ENCODE measurements at regions not wholly inside any gene's neighbourhood (a gene's known extent, or its start where the extent isn't known, plus 50 kb on each side); places are given as distances from the start of the nearest gene placed in this dataset.

DNA sequence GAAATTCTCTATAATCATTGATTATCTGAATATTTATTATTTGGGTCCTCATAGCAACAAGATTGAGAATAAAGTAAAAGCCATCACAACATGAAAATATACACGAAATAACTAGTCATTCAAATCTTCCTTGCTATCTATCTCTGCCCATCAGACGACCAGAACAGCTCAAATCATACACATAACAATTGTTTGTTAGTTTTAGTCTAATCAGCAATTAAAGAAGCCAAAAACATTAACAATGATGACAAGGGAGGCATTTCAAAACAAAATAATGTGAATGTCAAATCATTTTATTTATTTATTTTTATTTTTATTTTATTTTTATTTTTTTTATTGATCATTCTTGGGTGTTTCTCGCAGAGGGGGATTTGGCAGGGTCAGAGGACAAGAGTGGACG is 106.0 kb upstream of the BNC2 start:
- peaks cover 6 to 10% of the 10 kb centered on the region in 2 experiments; a peak in 3 of 4 replicates for H3K9me3 ChIP-seq (ENCODE audit: insufficient read depth in 2 of 2, low read depth in 1 of 2, low read length in 1 of 2)
- no peaks in the 10 kb centered on the region for H3K23me2 ChIP-seq (ENCODE audit: low read depth, low read length)
- H2BK15ac ChIP-seq (ENCODE audit: low read length): no peak overlapping the region
- 93% methylated on average over 4 of the region's 4 CpGs; no CpG with 5 or more reads in 1 of the 2 experiments for WGBS, 2 experiments (ENCODE audit: extremely low coverage in 1 of 2, insufficient coverage in 1 of 2, insufficient read length in 1 of 2, insufficient replicate concordance in 2 of 2, low coverage in 1 of 2, low lambda C conversion rate in 2 of 2, missing lambda C conversion rate in 1 of 2)
- H3K79me2 ChIP-seq (ENCODE audit: control insufficient read depth in 1 of 2, insufficient read depth in 2 of 2, low read length in 2 of 2): no peaks in the 10 kb centered on the region
- no peak overlapping the region for H4K5ac ChIP-seq (ENCODE audit: insufficient read length, low read depth, low read length)
- no peak for DNase-seq (ENCODE audit: low read depth in 1 of 2, low spot score in 2 of 2)
- no peak overlapping the region for H3K14ac ChIP-seq (ENCODE audit: insufficient read length)
- no peak overlapping the region for H2AFZ ChIP-seq (ENCODE audit: low read length)
- ChIA-PET CTCF (ENCODE audit: partially characterized antibody) (interaction anchor here (0.8 kb wide), 1 partner anchor 8 kb away, joined by 3 read pairs; no protein-coding TSS in a partner anchor), POLR2A (ENCODE audit: partially characterized antibody) (no interaction called here)
- H3K27ac ChIP-seq (ENCODE audit: low read depth, low read length): no peak overlapping the region
- no peak overlapping the region for H2BK12ac ChIP-seq (ENCODE audit: low read depth, low read length)
- no peaks in the 10 kb centered on the region for H3K79me1 ChIP-seq (ENCODE audit: low read depth, low read length)
- H3K4me1 ChIP-seq (replicated peaks in 1 of 4; ENCODE audit: control insufficient read depth in 3 of 4, insufficient read depth in 4 of 4, low read length in 3 of 4): no peaks in the 10 kb centered on the region
- no peak for TF ChIP-seq KDM1A (IDR thresholded peaks at IDR 0.05; ENCODE audit: borderline replicate concordance, low read length)
- no peak for TF ChIP-seq TAF1 (IDR thresholded peaks at IDR 0.05; ENCODE audit: low read depth, low read length)
- no peak for TF ChIP-seq NANOG (IDR thresholded peaks at IDR 0.05; ENCODE audit: insufficient read depth, low read depth, low read length, poor library complexity, severe bottlenecking)
- no peak for FAIRE-seq
- H4K91ac ChIP-seq (replicated peaks; ENCODE audit: insufficient read length, low read length): no peak overlapping the region
- no peak overlapping the region for H2BK5ac ChIP-seq (ENCODE audit: low read depth, low read length)
- H3K4me3 ChIP-seq (ENCODE audit: extremely low read depth in 1 of 4, insufficient read depth in 2 of 4, low read depth in 3 of 4, low read length in 4 of 4): no peak overlapping the region
- no peak overlapping the region for H3K4ac ChIP-seq (replicated peaks; ENCODE audit: insufficient read length, low read depth, low read length)
- H3K36me3 ChIP-seq (ENCODE audit: control insufficient read depth in 2 of 4, insufficient read depth in 4 of 4, low read length in 3 of 4): no peaks in the 10 kb centered on the region
- H4K8ac ChIP-seq (ENCODE audit: extremely low read depth, insufficient read depth, low read length): no peak overlapping the region
- H3K9ac ChIP-seq (replicated peaks in 1 of 4; ENCODE audit: extremely low read depth in 1 of 4, low read depth in 3 of 4, low read length in 3 of 4): no peak overlapping the region
- no peak overlapping the region for H2BK120ac ChIP-seq (replicated peaks; ENCODE audit: low read depth, low read length)
- no peaks in the 10 kb centered on the region for H4K20me1 ChIP-seq (replicated peaks in 1 of 2; ENCODE audit: control insufficient read depth in 1 of 2, insufficient read depth in 2 of 2, low read length in 2 of 2)
- no peak overlapping the region for H3K18ac ChIP-seq (ENCODE audit: extremely low read depth, low read length)
- H3K27me3 ChIP-seq (replicated peaks in 1 of 4; ENCODE audit: control insufficient read depth in 3 of 4, extremely low read depth in 1 of 4, insufficient read depth in 3 of 4, low read length in 3 of 4): no peaks in the 10 kb centered on the region
- H2AK5ac ChIP-seq (ENCODE audit: low read depth, low read length): no peak overlapping the region
- H3K4me2 ChIP-seq (ENCODE audit: insufficient read depth in 1 of 2, low read depth in 2 of 2, low read length in 2 of 2): no peak overlapping the region
- no peak overlapping the region for H2BK20ac ChIP-seq (ENCODE audit: low read length)
- H3K23ac ChIP-seq (ENCODE audit: insufficient read length): no peak overlapping the region
- no peak overlapping the region for H3K56ac ChIP-seq (replicated peaks; ENCODE audit: insufficient read length, low read depth, low read length)

Measured in H1 (cell line).